NOMO-1 treated with DMSO at 0.1 percent for 48 hours (cell line): ENCODE measurements at regions not wholly inside any gene's neighbourhood (a gene's known extent, or its start where the extent isn't known, plus 50 kb on each side); places are given as distances from the start of the nearest gene placed in this dataset.
"Not testable (repeated sequence)": the region's sequence is repeated elsewhere in the genome, so short reads cannot be mapped to it uniquely, and the experiment has no call there.

ENCODE experiments used
- DNase-seq: peaks from one replicate; lab custom pipeline; 2025; ENCODE audit not compliant: unreplicated experiment; lab: John Stamatoyannopoulos, UW

DNA sequence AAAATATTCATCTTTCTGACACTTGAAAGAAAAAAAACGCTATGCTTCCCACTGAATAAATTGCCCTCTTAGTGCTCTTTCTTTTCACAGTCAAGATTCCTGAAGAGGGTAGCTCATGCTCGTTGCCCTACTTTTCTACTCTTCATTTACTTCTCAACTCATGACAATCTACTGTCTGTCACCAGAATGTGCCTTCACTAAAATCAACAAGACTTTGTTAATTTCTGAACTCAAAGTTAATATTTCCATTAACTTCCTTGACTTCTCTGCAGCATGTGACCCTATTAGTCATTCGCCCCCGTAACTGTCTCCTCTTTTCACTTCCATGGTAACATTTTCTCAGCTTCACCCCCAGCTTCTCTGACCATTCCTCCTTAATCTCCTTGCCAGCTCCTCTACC, 98.9 kb upstream of the MAPRE2 start:
- DNase-seq = no peak

DNA sequence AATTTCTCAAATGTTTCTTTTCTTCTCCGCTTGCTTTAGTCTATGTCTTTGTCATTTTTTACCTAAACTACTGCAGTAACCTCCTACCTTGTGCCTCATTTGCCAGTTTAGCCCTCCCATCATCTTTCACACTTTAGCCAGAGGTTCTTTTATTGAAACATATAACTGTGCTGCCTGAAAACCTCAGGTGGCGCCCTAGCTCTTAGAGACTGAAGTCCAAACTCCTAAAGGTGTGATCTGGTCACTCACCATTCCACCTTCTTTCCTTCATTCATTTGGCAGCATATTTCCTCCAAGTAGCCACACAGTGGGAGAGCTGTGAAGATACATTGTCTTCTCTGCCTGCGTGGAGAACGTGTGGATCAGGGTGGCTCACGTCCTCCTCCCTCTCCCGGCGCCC, 98.2 kb upstream of the MAPRE2 start:
- DNase-seq = no peak

DNA sequence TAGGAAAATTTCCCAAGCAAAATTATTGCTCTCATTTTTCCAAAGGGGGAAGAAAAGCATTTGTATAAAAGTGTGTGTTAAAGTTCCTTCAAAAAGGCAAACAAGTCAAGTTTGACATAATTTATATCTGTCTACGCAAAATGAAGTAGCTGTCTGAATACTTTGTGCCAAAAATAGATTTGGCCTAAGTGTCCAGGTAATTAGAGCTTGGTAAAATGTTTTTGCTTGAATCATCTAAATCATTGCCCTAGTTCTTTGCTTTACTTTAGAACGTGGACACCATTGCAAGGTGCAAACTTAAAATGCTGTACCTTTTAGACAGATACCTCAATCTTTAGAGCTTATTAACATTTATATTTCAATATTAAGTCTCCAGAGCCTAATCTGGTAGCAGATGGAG, 97.6 kb upstream of the MAPRE2 start:
- DNase-seq = no peak

DNA sequence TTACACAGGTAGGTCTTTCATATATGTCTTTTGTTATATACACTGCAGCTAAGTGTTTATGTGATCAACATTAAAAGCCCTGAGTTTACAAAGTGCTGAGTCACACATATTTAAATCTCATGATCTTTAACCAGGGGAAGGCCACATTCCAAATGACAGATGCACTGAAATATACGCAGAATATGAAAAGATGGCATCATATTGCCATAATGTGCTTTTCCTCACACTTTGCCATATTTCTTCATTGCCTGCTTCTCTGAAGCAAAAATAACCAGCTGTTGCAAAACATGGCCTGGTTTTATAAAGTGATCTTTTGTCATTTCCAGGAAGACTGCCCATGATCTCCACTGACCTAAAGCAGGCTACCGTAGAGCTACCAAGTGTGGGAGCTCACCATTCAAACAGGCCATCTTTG, 93.5 kb upstream of the MAPRE2 start:
- DNase-seq = no peak

DNA sequence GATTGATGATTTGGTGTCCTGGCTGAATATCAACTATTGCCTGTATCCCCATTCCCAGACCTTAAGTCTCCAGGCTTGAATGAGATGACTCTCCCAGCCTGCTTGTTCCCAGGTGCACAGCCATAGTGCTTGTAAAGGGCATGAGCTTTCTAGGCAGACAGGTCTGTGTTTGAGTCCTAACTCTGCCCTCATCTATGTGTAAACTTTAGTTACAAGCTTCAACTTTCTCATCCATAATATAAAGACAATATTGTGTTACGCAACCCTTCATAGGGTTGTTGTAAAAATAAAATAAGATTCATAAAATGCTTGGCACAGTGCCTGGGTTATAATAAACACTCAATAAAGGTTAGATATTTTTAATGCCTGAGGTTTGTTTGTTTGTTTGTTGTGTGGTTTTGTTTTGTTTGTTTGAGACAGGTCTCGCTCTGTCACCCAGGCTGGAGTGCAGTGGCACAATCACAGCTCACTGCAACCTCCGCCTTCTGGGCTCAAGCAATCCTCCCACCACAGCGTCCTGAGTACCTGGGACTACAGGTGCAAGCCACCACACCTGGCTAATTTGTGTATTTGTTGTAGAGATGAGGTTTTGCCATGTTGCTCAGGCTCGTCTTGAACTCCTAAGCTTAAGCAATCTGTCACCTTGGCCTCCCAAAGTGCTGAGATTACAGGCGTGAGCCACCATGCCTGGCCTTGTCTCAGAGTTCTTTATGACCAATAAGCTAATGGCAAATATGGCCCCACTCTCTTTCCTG, 89.4 kb upstream of the MAPRE2 start:
- DNase-seq = no peak

DNA sequence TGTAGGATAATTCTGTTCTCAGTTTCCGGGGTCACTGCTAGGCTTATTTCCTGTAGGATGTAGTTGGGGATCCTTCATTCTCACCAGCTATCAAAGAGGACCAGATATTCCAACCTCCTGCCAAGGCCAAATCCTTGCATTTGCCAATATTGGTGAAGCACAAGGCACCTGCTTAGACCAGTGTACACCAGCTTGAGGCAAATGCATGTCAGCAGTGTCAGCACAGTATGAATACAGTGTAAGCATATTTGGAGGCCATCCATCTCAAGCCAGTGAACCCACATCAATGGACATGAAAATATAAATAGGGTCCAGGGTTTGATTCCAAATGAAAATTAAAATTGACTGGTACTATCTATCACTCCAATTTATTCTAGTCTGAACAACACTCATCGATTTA, 88.0 kb upstream of the MAPRE2 start:
- no peak for DNase-seq

DNA sequence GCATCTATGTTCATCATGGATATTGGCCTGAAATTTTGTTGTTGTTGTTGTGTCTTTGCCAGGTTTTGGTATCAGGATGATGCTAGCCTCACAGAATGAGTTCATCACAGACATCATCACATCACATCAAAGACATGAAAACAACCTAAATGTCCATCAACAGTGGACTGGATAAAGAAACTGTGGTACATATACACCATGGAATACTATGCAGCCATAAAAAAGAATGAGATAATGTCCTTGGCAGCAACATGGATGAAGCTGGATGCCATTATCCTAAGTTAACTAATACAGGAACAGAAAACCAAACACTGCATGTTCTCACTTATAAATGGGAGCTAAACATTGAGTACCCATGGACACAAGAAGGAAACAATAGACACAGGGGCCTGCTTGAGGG, 85.7 kb upstream of the MAPRE2 start:
- not testable (repeated sequence) for DNase-seq

DNA sequence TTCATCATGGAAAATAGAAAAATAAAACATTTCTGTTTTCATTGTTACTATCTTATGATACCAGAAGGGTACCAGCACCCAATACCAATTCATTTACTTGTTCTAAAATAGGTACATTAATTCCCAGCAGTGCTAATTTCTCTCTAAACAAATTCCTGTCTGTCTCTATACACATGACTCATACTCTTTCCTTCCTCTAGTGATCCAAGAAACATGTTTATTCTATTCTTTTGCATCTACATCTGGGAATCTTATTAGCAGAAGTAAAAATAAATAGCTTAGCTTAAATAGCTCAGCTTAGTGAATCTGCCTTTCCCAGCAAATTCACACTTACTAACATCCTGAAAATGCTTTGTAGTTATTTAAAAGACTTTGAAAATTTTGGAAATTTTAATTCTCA, 84.5 kb upstream of the MAPRE2 start:
- DNase-seq = no peak

DNA sequence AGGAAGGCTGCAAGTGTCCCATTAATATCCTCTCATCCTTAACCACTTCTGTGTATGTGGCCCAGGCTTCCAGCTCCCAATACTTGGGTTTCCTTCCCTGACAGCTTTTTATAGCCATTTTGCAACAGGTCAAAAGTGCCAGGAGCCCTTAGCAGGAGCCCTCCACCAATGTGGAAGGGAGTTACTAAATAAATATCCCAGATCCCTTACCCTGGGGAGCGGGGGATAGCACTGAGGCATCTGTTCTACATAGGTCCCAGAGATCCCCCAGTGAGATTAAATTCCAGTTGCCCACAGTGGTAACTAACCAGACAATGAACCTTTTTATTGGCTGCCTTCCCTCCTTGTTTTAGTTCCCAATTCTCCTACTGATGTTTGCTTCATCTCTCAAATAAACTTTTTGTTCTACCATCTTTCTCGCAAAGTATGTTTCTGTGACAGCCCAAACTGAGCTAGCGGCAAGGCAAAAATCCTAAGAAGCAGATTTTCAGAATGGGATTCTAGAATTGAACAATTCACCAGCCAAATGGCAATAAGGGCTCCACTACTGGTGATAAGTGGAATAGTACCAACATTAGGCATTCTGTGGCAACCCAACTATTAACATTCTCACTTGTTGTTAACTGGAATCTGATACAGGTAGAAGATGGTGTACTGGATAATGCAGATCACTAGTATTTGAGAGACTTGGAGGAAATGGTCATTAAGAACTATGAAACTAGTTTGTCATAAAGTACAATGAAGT, 83.9 kb upstream of the MAPRE2 start:
- no peak for DNase-seq

DNA sequence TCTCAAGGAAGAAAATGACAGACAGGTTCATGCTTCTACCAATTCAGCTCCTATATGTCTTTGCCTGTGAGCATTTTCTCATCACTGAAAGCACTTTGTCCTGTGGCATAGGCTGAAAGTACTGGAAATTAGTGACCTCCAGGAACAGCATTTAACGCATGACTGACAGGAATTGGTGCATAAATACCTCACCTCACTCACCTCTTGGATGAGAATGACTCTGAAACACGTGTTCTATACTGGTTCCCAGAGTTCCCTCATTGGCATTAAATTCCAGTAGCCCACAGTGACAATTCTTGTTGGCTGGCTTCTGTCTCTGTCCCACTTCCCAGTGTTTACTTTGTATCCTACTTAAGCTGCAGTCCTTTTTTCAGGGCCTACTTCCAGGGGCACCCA, 83.4 kb upstream of the MAPRE2 start:
- DNase-seq = no peak

DNA sequence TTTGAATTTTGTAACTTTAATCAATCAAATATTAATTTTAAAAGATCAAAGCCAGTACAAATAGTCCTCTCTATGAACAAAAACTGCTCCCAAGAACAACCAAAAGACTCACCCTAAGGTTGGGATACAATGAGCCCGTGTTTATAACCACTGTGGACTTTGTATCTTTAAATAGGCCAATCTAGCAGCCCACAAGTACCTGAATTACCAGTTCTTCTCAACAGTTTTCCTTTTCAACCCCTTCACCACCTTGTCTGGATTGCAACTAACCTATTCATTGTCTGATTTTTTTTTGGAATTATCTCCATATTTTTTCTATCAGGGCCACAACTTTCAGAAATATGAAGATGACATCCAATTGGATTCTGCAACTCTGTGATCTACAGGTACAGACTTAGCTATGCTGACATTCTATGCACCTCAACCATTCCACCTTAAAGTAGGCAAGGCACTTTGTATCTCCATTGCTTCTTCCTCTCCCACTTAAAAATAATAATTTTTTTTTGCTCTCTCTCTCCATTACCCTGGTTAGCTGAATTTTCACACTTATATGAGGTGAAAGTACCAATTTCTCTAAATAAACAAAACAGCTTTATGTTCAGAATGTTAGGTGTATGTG, 81.9 kb upstream of the MAPRE2 start:
- DNase-seq = no peak

DNA sequence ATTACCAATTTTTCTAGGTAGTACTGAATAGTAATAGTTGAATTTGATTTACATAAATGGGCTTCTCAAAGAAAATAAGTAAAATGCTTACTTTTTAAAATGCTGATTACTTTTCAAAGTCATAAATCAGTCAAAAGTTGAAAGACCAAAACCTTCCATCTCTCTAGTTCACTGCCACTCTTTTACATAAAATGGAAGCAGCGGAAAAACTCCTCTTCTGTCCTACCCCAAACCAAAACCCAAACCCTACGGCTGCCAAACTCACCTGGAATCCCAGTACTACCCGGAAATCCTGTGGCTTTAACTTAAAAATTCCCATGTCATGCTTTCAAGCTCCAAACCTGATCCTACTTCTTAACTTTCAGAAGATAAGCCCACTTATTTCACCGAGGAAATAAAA, 81.2 kb upstream of the MAPRE2 start:
- no peak for DNase-seq

DNA sequence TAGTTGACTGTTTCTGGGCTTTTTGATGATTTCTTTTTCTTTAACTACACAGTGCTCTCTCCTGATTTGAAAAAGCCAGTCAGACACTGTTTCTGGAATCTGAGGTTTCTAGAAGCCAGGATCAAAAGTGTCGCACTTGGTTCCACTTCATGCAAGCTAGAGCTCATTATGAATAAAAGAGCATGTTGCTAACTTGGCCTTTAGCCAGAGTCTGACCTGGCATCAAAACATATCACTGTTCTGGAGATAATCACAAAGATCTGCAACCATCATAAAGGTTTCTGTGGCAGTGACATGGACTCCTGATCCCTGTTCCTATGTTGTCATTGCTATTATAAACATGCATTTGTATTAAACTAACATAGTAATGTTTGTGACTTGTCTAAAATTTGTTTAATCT, 76.1 kb upstream of the MAPRE2 start:
- no peak for DNase-seq

DNA sequence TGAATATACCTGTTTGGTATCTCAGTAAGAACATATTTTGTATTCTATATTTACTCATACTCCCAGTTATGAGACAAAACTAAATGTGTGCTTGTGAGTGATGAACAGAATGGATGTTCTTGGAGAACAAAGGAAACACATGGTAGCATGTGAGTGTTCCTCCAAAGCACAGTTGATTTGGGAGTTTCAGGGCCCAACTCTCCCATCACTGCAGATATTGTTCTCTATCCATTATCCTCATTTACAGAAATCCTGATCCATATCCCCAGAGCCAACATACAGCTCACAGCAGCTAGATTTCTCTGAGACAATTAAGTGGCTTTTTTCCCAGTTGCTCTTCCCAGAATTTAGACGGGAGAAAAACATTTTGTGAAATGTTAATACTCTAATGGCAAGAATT, 75.6 kb upstream of the MAPRE2 start:
- no peak for DNase-seq

DNA sequence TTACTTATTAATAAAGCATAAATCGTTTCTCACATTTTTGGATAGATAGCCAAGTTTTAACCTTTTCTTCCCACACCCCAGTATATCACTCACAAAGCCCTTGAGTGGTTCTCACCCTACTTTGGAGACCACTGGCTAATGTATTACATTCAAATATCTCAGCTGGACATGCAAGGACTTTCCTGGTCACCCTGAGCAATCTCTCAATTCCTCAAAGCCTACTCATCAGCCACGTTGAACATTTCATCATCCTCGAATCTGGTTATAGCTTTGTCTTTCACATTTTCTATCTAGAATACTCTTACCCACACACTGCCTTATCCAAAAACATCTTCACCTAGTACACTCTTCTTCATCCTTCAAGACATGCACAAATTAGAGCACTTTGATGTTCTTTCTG, 71.1 kb upstream of the MAPRE2 start:
- no peak for DNase-seq

DNA sequence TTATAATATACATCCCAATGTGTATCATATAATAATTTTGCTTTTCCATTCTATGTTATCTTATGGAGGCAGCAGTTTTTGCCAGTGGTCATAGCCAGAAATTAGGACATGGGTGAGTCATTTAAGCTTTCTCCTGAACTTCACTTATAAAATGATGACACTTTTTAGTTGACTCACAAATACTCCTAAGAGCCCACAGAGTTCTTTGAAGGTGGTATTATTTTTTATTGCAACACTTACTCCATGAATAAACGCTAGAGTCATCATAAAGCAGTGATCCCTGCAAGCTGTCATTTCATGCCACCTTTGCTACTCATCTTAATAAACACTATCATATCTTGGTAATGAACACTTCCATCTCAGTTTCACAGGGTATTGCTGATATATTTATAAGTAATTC, 69.9 kb upstream of the MAPRE2 start:
- DNase-seq = no peak

DNA sequence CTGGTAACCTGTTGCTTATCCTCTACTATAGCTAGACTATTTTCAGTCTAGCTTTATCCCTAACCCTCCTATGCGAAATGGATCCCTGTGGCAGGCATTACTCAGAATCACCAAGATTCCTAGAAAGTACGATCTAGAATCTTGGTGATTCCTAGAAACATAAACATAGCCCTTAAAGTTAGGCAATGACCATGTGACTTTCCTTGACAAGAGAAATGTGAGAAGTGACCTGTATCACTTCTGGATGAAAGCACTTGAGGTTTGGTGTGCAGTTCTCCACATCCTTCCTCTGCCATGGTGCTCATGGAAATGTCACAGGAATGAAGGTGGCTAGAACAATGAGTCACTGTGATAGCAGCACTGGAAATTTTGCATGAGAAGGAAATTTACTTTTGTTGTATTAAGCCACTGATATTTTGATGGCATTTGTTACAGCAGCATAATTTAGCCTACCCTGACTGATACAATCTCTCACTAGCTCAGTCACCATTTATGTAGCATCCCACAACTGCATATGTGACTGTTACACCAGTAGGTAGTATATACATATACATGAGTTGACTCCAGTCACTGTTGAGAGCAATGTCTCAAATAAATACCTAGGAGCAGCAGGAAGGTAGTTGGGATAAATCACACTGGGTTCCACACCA, 68.3 kb upstream of the MAPRE2 start:
- DNase-seq = no peak

DNA sequence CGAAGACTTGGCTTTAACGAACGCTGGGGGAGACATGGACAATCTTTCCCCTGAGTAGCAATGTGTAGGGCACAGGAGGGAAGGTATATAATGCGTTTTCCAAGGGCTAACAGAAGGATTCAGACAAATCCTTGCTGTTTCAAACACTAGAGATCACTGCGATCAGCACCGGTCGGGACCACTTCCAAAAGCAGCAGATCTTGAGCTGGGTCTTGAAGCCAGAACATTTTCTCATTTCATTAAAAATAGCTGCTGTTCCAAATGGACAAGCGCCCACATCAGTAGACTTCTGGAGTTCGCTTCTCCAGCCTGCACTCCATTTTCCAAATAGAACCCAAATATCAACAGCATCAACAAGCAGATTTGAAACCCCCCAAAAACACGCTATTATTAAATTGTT, 65.1 kb upstream of the MAPRE2 start:
- no peak for DNase-seq

DNA sequence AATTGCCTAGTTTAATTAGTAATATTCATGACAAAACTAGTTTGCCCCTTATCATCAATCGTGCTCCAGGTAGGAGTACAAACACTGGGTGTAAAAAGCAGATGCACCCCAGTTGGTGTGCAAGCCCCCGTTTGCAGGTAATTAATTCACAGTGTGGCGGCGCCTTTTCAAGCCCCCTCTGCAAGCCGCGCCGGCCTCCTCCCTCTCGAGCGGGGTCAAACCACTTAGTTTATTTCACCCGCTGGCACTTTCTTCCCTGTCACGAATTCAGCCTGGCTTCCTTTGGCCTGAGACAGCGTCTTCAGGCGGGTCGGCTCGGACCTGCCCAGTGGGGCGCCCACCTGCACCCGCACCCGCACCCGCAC, 64.7 kb upstream of the MAPRE2 start:
- no peak for DNase-seq

DNA sequence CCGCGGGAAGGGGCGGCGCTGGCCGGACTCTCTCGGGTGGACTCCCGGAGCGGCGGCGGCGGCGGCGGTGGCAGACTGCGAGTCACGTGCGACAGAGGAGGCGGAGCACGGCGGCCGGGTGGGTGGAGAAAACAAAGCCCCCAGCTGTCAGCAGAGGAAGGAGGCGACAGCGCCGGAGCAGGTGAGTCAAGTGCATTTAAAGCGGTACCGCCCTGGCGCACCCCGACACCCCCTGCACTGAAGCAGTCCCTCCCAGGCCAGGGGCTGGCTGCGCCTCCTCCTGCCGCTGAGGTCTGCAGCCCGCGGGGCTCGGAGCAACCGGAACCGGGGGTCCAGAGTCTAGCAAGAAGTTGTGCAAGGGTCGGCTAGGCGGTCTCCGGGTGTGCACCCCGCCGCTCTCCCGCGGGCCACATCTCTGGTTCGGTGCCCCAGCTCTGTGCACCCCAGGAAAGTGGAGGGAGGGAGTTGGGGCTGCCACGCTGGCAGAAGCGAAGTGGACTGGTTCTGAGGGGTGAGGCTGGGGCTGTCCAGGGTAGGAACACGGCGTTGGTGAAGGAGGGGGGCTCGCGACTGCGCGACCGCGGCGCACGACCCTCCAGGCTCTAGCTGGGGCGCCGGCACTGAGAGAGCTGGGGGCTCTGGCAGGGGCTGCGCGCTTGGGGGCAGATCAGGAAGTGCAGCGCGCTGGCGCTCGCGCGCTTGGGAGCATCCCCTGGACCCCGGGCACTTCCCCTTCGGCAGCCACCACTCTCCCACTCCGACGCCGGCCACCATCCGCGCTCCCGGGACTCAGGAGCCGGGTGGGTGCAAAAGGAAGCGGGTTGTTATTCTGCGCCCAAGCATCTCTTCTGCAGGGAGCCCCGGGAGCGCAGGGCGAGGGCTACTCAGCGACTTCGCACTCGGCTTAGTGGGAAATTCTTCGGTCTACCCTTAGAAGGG, 64.0 kb upstream of the MAPRE2 start:
- DNase-seq = peak; percentile 79
